Endothelial cell of umbilical vein (primary cell): ENCODE measurements at regions not wholly inside any gene's neighbourhood (a gene's known extent, or its start where the extent isn't known, plus 50 kb on each side); places are given as distances from the start of the nearest gene placed in this dataset.

Experiments
- EZH2 ChIP-seq: IDR thresholded peaks from 2 replicates; pipeline ENCODE4 v1.6.1; 2012; ENCODE audit warnings: borderline replicate concordance, low read depth, mild to moderate bottlenecking, moderate library complexity, low read length, inconsistent platforms; ENCODE audit not compliant: severe bottlenecking
- FOS ChIP-seq: IDR thresholded peaks from 2 replicates; pipeline ENCODE4 v1.6.1; 2011; ENCODE audit warnings: mild to moderate bottlenecking, low read length, moderate library complexity, borderline replicate concordance; ENCODE audit not compliant: insufficient read depth
- JUN ChIP-seq: IDR thresholded peaks from 2 replicates; pipeline ENCODE4 v1.6.1; 2011; ENCODE audit warnings: borderline replicate concordance, low read depth; ENCODE audit not compliant: insufficient read length, insufficient read depth
- POLR2A ChIP-seq: IDR thresholded peaks from 2 replicates; pipeline ENCODE4 v1.6.1; 2012; ENCODE audit warnings: low read depth, mild to moderate bottlenecking, control low read depth, low read length
- POLR2AphosphoS5 ChIP-seq: IDR thresholded peaks from 2 replicates; pipeline ENCODE4 v1.6.1; 2012; ENCODE audit warnings: low read depth, mild to moderate bottlenecking, control low read depth, low read length, moderate library complexity; ENCODE audit not compliant: insufficient read depth
- TF ChIP-seq, protein P1 (sequence below), 2 donors: IDR thresholded peaks; 1 replicate in 1 of 2; 2 replicates in 1 of 2; pipeline ENCODE4 v1.5.1; 2011; ENCODE audit warnings: low read length in 2 of 2, mild to moderate bottlenecking in 2 of 2, moderate library complexity in 2 of 2, control low read depth in 1 of 2, inconsistent platforms in 1 of 2, low read depth in 1 of 2; ENCODE audit not compliant: insufficient read depth in 1 of 2; ENCODE audit errors: extremely low read depth in 1 of 2
- TF ChIP-seq, protein P2 (sequence below): IDR thresholded peaks from 2 replicates; pipeline ENCODE4 v1.6.1; 2011; ENCODE audit not compliant: insufficient read depth, insufficient read length

DNA sequence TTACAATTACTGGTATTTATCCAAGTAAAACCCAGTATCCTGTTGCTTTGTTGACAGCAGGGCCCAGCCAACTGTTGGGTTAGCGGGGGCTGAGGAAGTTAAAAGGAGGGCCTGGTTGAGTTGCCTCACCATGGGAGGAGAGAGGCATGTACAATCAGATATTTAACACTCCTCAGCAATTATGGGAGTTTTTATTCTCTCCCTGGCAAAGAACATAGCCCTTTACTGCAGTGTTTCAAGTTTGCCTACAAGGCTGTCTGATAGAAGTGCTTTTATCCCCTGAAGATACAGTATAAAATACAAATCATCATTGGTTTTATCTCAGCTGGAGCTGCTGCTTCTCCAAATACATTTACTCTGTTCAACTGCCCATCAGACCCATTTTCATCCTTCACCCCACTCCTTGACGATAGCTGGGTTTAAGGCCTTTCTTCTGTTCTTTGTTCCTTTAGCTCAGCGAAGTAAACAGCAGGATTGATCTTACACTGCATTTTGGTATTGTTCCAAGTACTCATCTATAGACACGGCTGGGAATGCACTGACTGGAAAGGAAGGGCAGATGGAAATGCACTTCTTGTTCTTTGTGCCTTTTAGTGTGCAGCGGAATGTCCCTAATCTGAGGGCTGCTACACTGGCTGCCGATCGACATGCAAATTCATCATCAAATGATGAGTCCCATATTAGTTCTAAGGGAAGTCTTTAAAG lies 402.5 kb upstream of the SPRED2 start:
- TF ChIP-seq, protein P1, sequence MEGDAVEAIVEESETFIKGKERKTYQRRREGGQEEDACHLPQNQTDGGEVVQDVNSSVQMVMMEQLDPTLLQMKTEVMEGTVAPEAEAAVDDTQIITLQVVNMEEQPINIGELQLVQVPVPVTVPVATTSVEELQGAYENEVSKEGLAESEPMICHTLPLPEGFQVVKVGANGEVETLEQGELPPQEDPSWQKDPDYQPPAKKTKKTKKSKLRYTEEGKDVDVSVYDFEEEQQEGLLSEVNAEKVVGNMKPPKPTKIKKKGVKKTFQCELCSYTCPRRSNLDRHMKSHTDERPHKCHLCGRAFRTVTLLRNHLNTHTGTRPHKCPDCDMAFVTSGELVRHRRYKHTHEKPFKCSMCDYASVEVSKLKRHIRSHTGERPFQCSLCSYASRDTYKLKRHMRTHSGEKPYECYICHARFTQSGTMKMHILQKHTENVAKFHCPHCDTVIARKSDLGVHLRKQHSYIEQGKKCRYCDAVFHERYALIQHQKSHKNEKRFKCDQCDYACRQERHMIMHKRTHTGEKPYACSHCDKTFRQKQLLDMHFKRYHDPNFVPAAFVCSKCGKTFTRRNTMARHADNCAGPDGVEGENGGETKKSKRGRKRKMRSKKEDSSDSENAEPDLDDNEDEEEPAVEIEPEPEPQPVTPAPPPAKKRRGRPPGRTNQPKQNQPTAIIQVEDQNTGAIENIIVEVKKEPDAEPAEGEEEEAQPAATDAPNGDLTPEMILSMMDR (IDR thresholded peaks at IDR 0.05; ENCODE audit: extremely low read depth in 1 of 2, insufficient read depth in 1 of 2, low read depth in 1 of 2, low read length in 2 of 2) = no peak
- TF ChIP-seq POLR2A (no peak), EZH2 (no peak), POLR2AphosphoS5 (no peak), JUN (no peak), FOS (no peak)
- TF ChIP-seq, protein P2, sequence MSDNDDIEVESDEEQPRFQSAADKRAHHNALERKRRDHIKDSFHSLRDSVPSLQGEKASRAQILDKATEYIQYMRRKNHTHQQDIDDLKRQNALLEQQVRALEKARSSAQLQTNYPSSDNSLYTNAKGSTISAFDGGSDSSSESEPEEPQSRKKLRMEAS = no peak
